ENCODE measurements at regions not wholly inside any gene's neighbourhood (a gene's known extent, or its start where the extent isn't known, plus 50 kb on each side); places are given as distances from the start of the nearest gene placed in this dataset.

DNA sequence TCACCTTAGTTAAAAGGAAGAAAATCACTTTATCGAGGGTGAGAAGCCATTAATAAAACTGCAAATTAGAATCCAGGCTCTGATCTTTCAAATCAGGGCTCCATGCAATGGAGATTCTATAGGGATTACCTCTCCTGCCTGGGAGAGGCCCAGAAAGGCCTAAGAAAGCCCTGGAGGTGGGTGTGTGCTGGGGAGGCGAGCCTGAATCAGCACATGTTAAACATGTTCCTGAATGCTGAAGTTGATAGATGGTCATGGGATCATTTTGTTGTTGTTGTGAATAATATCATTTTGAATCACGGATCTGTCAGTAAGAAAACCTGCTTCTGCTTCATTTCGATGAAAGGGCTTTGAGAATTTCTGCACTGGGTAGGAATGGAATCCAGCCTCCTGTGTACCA, 254.3 kb downstream of the ACKR3 start (continued):
- TF ChIP-seq ETV6 (CRISPR knock-in tag; IDR thresholded peaks at IDR 0.05) (no peak), ZBTB21 (CRISPR knock-in tag; IDR thresholded peaks at IDR 0.05; ENCODE audit: borderline replicate concordance) (no peak), ZNF671 (CRISPR knock-in tag; IDR thresholded peaks at IDR 0.05) (no peak), ZNF263 (CRISPR knock-in tag; IDR thresholded peaks at IDR 0.05; ENCODE audit: low read depth) (no peak), ZNF396 (CRISPR knock-in tag; IDR thresholded peaks at IDR 0.05; ENCODE audit: borderline replicate concordance) (no peak), CBFB (CRISPR knock-in tag; IDR thresholded peaks at IDR 0.05; ENCODE audit: low read depth) (no peak)
- TF ChIP-seq, protein P1, sequence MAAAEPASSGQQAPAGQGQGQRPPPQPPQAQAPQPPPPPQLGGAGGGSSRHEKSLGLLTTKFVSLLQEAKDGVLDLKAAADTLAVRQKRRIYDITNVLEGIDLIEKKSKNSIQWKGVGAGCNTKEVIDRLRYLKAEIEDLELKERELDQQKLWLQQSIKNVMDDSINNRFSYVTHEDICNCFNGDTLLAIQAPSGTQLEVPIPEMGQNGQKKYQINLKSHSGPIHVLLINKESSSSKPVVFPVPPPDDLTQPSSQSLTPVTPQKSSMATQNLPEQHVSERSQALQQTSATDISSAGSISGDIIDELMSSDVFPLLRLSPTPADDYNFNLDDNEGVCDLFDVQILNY (CRISPR knock-in tag; IDR thresholded peaks at IDR 0.05), result no peak
- TF ChIP-seq, protein P2, sequence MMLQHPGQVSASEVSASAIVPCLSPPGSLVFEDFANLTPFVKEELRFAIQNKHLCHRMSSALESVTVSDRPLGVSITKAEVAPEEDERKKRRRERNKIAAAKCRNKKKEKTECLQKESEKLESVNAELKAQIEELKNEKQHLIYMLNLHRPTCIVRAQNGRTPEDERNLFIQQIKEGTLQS (CRISPR knock-in tag; conservative IDR thresholded peaks at IDR 0.05), result no peak

DNA sequence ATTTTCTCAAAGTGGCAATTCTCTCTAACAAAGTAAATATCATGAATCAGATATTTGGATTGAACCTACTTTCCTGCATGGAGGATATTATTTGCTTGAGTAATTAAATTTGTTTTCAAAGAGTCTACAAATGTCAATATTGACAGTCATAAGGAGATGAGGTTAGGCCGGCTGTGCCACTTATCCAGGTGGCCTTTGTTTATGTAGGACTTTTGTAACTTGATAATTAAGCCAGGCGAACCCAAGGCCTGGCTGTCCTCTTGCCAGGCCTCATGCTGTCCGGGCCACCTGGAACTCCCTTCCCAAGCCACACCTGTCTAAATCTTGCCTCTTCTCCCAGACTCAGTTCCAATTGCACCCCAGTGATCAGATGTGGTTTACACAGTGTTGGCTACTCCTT, 255.2 kb downstream of the ACKR3 start:
- Mint-ChIP-seq H3K27me3 (ENCODE audit: low read depth) (peaks cover 8% of the 10 kb centered on the region; the same call in 1 of the 2 replicates), H3K27ac (peak overlapping the region; percentile 82), H3K4me3 (no peak overlapping the region), H3K36me3 (peaks cover 3% of the 10 kb centered on the region; the same call in 1 of the 2 replicates), H3K9me3 (peaks cover 25% of the 10 kb centered on the region), H3K4me1 (peaks cover 58% of the 10 kb centered on the region)
- DNase-seq (ENCODE audit: low spot score) (no peak), ATAC-seq (no peak)
- POLR2A ChIA-PET, result no interaction called here
- CTCF ChIA-PET, result no interaction called here
- TF ChIP-seq, protein P3, sequence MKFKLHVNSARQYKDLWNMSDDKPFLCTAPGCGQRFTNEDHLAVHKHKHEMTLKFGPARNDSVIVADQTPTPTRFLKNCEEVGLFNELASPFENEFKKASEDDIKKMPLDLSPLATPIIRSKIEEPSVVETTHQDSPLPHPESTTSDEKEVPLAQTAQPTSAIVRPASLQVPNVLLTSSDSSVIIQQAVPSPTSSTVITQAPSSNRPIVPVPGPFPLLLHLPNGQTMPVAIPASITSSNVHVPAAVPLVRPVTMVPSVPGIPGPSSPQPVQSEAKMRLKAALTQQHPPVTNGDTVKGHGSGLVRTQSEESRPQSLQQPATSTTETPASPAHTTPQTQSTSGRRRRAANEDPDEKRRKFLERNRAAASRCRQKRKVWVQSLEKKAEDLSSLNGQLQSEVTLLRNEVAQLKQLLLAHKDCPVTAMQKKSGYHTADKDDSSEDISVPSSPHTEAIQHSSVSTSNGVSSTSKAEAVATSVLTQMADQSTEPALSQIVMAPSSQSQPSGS (CRISPR knock-in tag; IDR thresholded peaks at IDR 0.05; ENCODE audit: borderline replicate concordance, low read depth), result no peak
- no peak for TF ChIP-seq MYBL2 (CRISPR knock-in tag; IDR thresholded peaks at IDR 0.05)
- no peak for TF ChIP-seq RELA (CRISPR knock-in tag; IDR thresholded peaks at IDR 0.05; ENCODE audit: borderline replicate concordance)
- TF ChIP-seq, protein P4, sequence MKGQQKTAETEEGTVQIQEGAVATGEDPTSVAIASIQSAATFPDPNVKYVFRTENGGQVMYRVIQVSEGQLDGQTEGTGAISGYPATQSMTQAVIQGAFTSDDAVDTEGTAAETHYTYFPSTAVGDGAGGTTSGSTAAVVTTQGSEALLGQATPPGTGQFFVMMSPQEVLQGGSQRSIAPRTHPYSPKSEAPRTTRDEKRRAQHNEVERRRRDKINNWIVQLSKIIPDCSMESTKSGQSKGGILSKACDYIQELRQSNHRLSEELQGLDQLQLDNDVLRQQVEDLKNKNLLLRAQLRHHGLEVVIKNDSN (CRISPR knock-in tag; IDR thresholded peaks at IDR 0.05), result no peak
- no peak for TF ChIP-seq ZNF263 (CRISPR knock-in tag; IDR thresholded peaks at IDR 0.05; ENCODE audit: low read depth)
- no peak for TF ChIP-seq NFATC4 (CRISPR knock-in tag; IDR thresholded peaks at IDR 0.05)

DNA sequence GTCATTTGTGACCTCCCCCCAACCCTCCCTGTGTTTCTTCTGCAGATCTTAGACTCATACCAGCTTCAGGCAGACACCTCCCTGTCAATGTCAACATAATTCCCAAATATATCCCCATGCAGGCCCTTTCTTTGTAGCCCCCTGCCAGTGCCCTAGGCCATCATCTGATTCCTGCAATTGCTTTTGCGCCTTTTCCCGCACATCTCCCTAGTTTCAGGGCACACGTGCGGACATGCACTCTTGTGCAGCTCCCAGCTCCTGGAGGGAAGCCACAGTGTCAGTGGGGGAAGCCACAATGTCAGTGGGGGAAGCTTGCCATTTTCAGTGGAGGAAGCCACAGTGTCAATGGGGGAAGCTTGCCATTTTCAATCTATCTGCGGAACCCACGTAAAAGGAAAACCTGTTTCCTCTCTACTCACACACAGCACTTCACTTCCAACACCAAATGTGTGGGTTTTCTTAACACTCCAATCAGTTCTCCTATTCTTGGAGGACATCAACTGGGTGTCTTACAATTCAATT, 256.4 kb downstream of the ACKR3 start:
- CTCF ChIA-PET, result no interaction called here
- DNase-seq (ENCODE audit: low spot score) (no peak), ATAC-seq (no peak)
- H3K4me3 Mint-ChIP-seq, result no peak overlapping the region
- no peak overlapping the region for H3K27ac Mint-ChIP-seq
- H3K36me3 Mint-ChIP-seq, result peaks cover 3% of the 10 kb centered on the region; the same call in 1 of the 2 replicates
- peaks cover 17% of the 10 kb centered on the region for H3K9me3 Mint-ChIP-seq
- H3K27me3 Mint-ChIP-seq (ENCODE audit: low read depth), result peaks cover 8% of the 10 kb centered on the region; the same call in 1 of the 2 replicates
- H3K4me1 Mint-ChIP-seq, result peaks cover 58% of the 10 kb centered on the region
- POLR2A ChIA-PET, result no interaction called here
- TF ChIP-seq ELF4 (CRISPR knock-in tag; IDR thresholded peaks at IDR 0.05; ENCODE audit: low read depth), result no peak
- no peak for TF ChIP-seq RELA (CRISPR knock-in tag; IDR thresholded peaks at IDR 0.05; ENCODE audit: borderline replicate concordance)
- no peak for TF ChIP-seq NFE2L1 (CRISPR knock-in tag; IDR thresholded peaks at IDR 0.05)
- TF ChIP-seq, protein P2 (CRISPR knock-in tag; conservative IDR thresholded peaks at IDR 0.05), result no peak
- TF ChIP-seq, protein P5, sequence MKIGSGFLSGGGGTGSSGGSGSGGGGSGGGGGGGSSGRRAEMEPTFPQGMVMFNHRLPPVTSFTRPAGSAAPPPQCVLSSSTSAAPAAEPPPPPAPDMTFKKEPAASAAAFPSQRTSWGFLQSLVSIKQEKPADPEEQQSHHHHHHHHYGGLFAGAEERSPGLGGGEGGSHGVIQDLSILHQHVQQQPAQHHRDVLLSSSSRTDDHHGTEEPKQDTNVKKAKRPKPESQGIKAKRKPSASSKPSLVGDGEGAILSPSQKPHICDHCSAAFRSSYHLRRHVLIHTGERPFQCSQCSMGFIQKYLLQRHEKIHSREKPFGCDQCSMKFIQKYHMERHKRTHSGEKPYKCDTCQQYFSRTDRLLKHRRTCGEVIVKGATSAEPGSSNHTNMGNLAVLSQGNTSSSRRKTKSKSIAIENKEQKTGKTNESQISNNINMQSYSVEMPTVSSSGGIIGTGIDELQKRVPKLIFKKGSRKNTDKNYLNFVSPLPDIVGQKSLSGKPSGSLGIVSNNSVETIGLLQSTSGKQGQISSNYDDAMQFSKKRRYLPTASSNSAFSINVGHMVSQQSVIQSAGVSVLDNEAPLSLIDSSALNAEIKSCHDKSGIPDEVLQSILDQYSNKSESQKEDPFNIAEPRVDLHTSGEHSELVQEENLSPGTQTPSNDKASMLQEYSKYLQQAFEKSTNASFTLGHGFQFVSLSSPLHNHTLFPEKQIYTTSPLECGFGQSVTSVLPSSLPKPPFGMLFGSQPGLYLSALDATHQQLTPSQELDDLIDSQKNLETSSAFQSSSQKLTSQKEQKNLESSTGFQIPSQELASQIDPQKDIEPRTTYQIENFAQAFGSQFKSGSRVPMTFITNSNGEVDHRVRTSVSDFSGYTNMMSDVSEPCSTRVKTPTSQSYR (CRISPR knock-in tag; IDR thresholded peaks at IDR 0.05), result no peak
- no peak for TF ChIP-seq JAZF1 (CRISPR knock-in tag; IDR thresholded peaks at IDR 0.05)
- TF ChIP-seq MYBL2 (CRISPR knock-in tag; IDR thresholded peaks at IDR 0.05), result no peak
- TF ChIP-seq ESRRA (CRISPR knock-in tag; IDR thresholded peaks at IDR 0.05; ENCODE audit: borderline replicate concordance), result no peak
- TF ChIP-seq, protein P6, sequence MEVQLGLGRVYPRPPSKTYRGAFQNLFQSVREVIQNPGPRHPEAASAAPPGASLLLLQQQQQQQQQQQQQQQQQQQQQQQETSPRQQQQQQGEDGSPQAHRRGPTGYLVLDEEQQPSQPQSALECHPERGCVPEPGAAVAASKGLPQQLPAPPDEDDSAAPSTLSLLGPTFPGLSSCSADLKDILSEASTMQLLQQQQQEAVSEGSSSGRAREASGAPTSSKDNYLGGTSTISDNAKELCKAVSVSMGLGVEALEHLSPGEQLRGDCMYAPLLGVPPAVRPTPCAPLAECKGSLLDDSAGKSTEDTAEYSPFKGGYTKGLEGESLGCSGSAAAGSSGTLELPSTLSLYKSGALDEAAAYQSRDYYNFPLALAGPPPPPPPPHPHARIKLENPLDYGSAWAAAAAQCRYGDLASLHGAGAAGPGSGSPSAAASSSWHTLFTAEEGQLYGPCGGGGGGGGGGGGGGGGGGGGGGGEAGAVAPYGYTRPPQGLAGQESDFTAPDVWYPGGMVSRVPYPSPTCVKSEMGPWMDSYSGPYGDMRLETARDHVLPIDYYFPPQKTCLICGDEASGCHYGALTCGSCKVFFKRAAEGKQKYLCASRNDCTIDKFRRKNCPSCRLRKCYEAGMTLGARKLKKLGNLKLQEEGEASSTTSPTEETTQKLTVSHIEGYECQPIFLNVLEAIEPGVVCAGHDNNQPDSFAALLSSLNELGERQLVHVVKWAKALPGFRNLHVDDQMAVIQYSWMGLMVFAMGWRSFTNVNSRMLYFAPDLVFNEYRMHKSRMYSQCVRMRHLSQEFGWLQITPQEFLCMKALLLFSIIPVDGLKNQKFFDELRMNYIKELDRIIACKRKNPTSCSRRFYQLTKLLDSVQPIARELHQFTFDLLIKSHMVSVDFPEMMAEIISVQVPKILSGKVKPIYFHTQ (CRISPR knock-in tag; IDR thresholded peaks at IDR 0.05), result no peak
- no peak for TF ChIP-seq ZNF138 (CRISPR knock-in tag; conservative IDR thresholded peaks at IDR 0.05)
- TF ChIP-seq, protein P7, sequence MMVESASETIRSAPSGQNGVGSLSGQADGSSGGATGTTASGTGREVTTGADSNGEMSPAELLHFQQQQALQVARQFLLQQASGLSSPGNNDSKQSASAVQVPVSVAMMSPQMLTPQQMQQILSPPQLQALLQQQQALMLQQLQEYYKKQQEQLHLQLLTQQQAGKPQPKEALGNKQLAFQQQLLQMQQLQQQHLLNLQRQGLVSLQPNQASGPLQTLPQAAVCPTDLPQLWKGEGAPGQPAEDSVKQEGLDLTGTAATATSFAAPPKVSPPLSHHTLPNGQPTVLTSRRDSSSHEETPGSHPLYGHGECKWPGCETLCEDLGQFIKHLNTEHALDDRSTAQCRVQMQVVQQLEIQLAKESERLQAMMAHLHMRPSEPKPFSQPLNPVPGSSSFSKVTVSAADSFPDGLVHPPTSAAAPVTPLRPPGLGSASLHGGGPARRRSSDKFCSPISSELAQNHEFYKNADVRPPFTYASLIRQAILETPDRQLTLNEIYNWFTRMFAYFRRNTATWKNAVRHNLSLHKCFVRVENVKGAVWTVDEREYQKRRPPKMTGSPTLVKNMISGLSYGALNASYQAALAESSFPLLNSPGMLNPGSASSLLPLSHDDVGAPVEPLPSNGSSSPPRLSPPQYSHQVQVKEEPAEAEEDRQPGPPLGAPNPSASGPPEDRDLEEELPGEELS (CRISPR knock-in tag; IDR thresholded peaks at IDR 0.05), result no peak
- no peak for TF ChIP-seq SMAD3 (CRISPR knock-in tag; IDR thresholded peaks at IDR 0.05; ENCODE audit: borderline replicate concordance)
